ENCODE measurements at regions not wholly inside any gene's neighbourhood (a gene's known extent, or its start where the extent isn't known, plus 50 kb on each side); places are given as distances from the start of the nearest gene placed in this dataset.
A peak's percentile ranks its signal among the peaks of the same experiment; 100 is the strongest.

DNA sequence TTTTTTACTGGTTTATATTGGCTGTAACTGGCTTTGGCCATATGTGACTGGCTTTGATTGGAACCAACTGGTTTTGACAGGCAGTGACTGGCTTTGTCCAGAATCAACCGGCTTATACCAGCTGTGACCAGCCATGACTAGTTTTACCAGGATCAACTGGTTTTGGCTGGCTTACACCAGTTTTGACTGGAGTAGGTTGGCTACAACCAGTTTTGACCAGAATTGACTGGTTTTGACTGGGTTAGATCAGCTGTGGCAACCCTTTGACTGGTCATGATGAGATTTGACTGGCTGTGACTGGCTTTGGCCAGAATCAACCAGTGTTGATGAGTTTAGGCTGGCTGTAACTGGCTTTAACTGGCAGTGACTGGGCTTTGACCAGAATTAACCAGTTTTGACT lies 169.2 kb upstream of the AMOT start:
- ChIA-PET CTCF (interaction anchor here (0.5 kb wide), 1 partner anchor 8 kb away, joined by 4 read pairs; no protein-coding TSS in a partner anchor), POLR2A (no interaction called here)
- Mint-ChIP-seq H3K4me1 (no peaks in the 10 kb centered on the region), H3K36me3 (no peaks in the 10 kb centered on the region), H3K4me3 (no peak overlapping the region), H3K9me3 (peaks cover 0 to 3% (median 0%) of the 10 kb centered on the region in 11 donors), H3K27ac (no peak overlapping the region), H3K27me3 (no peaks in the 10 kb centered on the region)
- H3K27me3 ChIP-seq (ENCODE audit: control insufficient read depth in 2 of 2, insufficient read depth in 2 of 2, low read length in 2 of 2): no peaks in the 10 kb centered on the region
- intact Hi-C loops (cut with micrococcal nuclease): no loop called here
- no peak overlapping the region for H3K27ac ChIP-seq (ENCODE audit: low read depth, low read length)
- no peaks in the 10 kb centered on the region for H3K36me3 ChIP-seq (ENCODE audit: control insufficient read depth in 2 of 3, insufficient read depth in 3 of 3, low read length in 3 of 3)
- H3K4me1 ChIP-seq (ENCODE audit: control insufficient read depth in 2 of 2, insufficient read depth in 2 of 2, low read length in 2 of 2): no peaks in the 10 kb centered on the region
- H3K4me3 ChIP-seq (ENCODE audit: low read length): no peak overlapping the region
- H3K9me3 ChIP-seq (ENCODE audit: control insufficient read depth in 2 of 3, low read length in 3 of 3): no peaks in the 10 kb centered on the region
- ATAC-seq (no peak), DNase-seq (peak in 1 of 9 donors; percentile 1)

- CTCF ChIA-PET: no interaction called here
- POLR2A ChIA-PET: no interaction called here
- H3K36me3 Mint-ChIP-seq: no peaks in the 10 kb centered on the region
- ATAC-seq (no peak), DNase-seq (peak in 1 of 9 donors; percentile 3)
- H3K4me1 Mint-ChIP-seq: no peaks in the 10 kb centered on the region
- no peak overlapping the region for H3K4me3 Mint-ChIP-seq
- peaks cover 0 to 3% (median 0%) of the 10 kb centered on the region in 11 donors for H3K9me3 Mint-ChIP-seq
- no peaks in the 10 kb centered on the region for H3K27me3 Mint-ChIP-seq
- H3K27ac ChIP-seq (ENCODE audit: low read depth, low read length): no peak overlapping the region
- intact Hi-C loops (cut with micrococcal nuclease): no loop called here
- no peak overlapping the region for H3K4me3 ChIP-seq (ENCODE audit: low read length)
- H3K4me1 ChIP-seq (ENCODE audit: control insufficient read depth in 2 of 2, insufficient read depth in 2 of 2, low read length in 2 of 2): no peaks in the 10 kb centered on the region
- no peaks in the 10 kb centered on the region for H3K27me3 ChIP-seq (ENCODE audit: control insufficient read depth in 2 of 2, insufficient read depth in 2 of 2, low read length in 2 of 2)
- no peaks in the 10 kb centered on the region for H3K9me3 ChIP-seq (ENCODE audit: control insufficient read depth in 2 of 3, low read length in 3 of 3)
- no peak overlapping the region for H3K27ac Mint-ChIP-seq
- no peaks in the 10 kb centered on the region for H3K36me3 ChIP-seq (ENCODE audit: control insufficient read depth in 2 of 3, insufficient read depth in 3 of 3, low read length in 3 of 3)
Observed at GRCh38 chrX:113009029-113009428, 168.4 kb upstream of the AMOT start.

GRCh38 chrX:113001836-113002235 lies 161.2 kb upstream of the AMOT start:
- Mint-ChIP-seq H3K27me3 (peaks cover 0 to 4% (median 0%) of the 10 kb centered on the region in 5 donors), H3K4me1 (no peaks in the 10 kb centered on the region), H3K4me3 (no peak overlapping the region), H3K36me3 (no peaks in the 10 kb centered on the region), H3K9me3 (peaks cover 0 to 2% (median 0%) of the 10 kb centered on the region in 11 donors), H3K27ac (no peak overlapping the region)
- H3K9me3 ChIP-seq (ENCODE audit: control insufficient read depth in 2 of 3, low read length in 3 of 3): no peaks in the 10 kb centered on the region
- ATAC-seq: no peak
- ChIA-PET POLR2A (no interaction called here), CTCF (interaction anchor here (0.7 kb wide), 1 partner anchor 8 kb away, joined by 4 read pairs; no protein-coding TSS in a partner anchor)
- H3K27ac ChIP-seq (ENCODE audit: low read depth, low read length): no peak overlapping the region
- no peaks in the 10 kb centered on the region for H3K36me3 ChIP-seq (ENCODE audit: control insufficient read depth in 2 of 3, insufficient read depth in 3 of 3, low read length in 3 of 3)
- H3K4me1 ChIP-seq (ENCODE audit: control insufficient read depth in 2 of 2, insufficient read depth in 2 of 2, low read length in 2 of 2): no peaks in the 10 kb centered on the region
- intact Hi-C loops (cut with micrococcal nuclease): no loop called here
- H3K4me3 ChIP-seq (ENCODE audit: low read length): no peak overlapping the region
- no peaks in the 10 kb centered on the region for H3K27me3 ChIP-seq (ENCODE audit: control insufficient read depth in 2 of 2, insufficient read depth in 2 of 2, low read length in 2 of 2)
- no peak for DNase-seq

DNA sequence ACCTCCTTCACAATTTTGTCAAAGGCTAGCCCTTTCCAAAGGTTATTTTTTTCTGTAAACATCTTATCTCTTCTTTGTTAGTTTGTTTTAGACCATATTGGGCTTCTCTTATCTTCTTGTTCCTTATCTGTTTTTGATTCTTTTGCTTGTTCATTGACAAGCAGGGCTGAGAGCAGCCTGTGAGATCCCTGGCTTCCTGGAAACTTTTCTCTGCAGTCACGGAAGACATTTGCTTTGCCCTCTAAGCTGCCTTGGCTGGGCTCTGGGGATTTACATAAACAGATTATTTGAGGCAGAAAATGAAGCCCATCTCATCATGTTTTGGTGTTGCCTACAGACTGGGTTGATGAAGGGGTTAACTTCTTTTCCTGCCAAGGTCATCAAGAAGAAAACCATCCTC lies 157.4 kb upstream of the AMOT start:
- Mint-ChIP-seq H3K27ac (no peak overlapping the region), H3K27me3 (peaks cover 0 to 4% (median 0%) of the 10 kb centered on the region in 5 donors), H3K4me3 (no peak overlapping the region), H3K4me1 (no peaks in the 10 kb centered on the region), H3K9me3 (peaks cover 0 to 2% (median 0%) of the 10 kb centered on the region in 11 donors), H3K36me3 (no peaks in the 10 kb centered on the region)
- ATAC-seq (no peak), DNase-seq (no peak)
- Histone ChIP-seq H3K27ac (ENCODE audit: low read depth, low read length) (no peak overlapping the region), H3K9me3 (ENCODE audit: control insufficient read depth in 2 of 3, low read length in 3 of 3) (no peaks in the 10 kb centered on the region), H3K4me3 (ENCODE audit: low read length) (no peak overlapping the region), H3K36me3 (ENCODE audit: control insufficient read depth in 2 of 3, insufficient read depth in 3 of 3, low read length in 3 of 3) (no peaks in the 10 kb centered on the region), H3K4me1 (ENCODE audit: control insufficient read depth in 2 of 2, insufficient read depth in 2 of 2, low read length in 2 of 2) (no peaks in the 10 kb centered on the region), H3K27me3 (ENCODE audit: control insufficient read depth in 2 of 2, insufficient read depth in 2 of 2, low read length in 2 of 2) (no peaks in the 10 kb centered on the region)
- intact Hi-C loops (cut with micrococcal nuclease): no loop called here
- POLR2A ChIA-PET: no interaction called here
- CTCF ChIA-PET: no interaction called here

- ATAC-seq: no peak
- Histone ChIP-seq H3K36me3 (ENCODE audit: control insufficient read depth in 2 of 3, insufficient read depth in 3 of 3, low read length in 3 of 3) (no peaks in the 10 kb centered on the region), H3K27me3 (ENCODE audit: control insufficient read depth in 2 of 2, insufficient read depth in 2 of 2, low read length in 2 of 2) (no peaks in the 10 kb centered on the region), H3K27ac (ENCODE audit: low read depth, low read length) (no peak overlapping the region), H3K4me3 (ENCODE audit: low read length) (no peak overlapping the region), H3K4me1 (ENCODE audit: control insufficient read depth in 2 of 2, insufficient read depth in 2 of 2, low read length in 2 of 2) (no peaks in the 10 kb centered on the region), H3K9me3 (ENCODE audit: control insufficient read depth in 2 of 3, low read length in 3 of 3) (no peaks in the 10 kb centered on the region)
- intact Hi-C loops (cut with micrococcal nuclease): no loop called here
- ChIA-PET CTCF (no interaction called here), POLR2A (no interaction called here)
- no peak for DNase-seq
- Mint-ChIP-seq H3K27ac (no peak overlapping the region), H3K4me3 (no peak overlapping the region), H3K27me3 (no peaks in the 10 kb centered on the region), H3K9me3 (peaks cover 0 to 2% (median 0%) of the 10 kb centered on the region in 11 donors), H3K4me1 (no peaks in the 10 kb centered on the region), H3K36me3 (no peaks in the 10 kb centered on the region)
Observed at GRCh38 chrX:112991801-112992200, 151.2 kb upstream of the AMOT start.

DNA sequence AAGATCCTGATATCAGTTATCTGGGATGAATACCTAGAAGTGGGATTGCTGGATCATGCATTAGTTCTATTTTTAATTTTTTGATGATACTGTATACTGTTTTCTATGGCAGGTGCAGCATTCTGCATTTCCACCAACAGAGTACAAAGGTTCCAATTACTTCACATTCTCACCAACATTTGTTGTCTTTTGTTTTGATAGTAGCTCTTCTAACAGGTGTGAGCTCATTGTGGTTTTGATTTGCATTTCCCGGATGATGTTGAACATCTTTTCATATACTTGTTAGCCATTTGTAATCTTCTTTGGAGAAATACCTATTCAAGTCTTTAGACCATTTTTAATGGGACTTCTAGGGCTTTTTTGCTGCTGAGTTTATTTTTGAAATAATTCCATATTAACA lies 139.2 kb upstream of the AMOT start:
- intact Hi-C loops (cut with micrococcal nuclease): no loop called here

DNA sequence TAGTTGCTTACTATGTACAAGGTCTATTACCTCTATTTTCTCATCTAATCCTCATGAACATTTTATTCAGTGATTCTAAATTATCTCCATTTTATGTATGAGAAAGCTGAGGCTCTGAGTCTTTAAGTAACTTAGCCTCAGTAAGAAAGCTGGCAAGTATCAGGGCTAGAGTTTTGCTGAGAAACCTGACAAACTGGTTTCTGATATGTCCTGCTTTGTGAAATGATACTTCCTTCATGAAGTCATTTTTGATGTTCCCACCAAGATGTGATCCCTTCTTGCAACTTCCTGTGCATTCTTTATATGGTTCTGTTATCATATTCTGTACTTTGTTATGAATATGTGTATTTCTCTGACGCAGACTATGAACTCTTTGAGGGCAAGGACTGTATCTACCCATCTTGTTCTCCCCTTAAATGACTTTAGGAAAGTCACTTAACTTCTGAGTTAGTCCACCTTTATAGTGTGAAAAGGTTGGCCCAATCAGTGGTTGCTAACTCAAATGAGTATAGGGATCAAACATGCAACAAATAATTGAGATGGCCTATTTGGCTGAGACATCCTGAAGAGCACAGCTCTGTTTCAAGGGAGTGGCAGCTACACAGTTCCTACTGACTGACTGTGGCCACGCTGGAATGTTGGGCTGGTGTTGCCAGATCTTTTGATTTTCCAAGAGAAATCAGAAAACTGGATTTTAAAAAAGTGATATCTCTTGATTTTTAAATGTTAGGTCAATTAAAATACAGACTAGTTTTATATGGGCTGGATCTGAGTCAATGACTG lies 127.9 kb upstream of the AMOT start:
- Mint-ChIP-seq H3K27ac (no peak overlapping the region), H3K4me3 (no peak overlapping the region), H3K36me3 (no peaks in the 10 kb centered on the region), H3K9me3 (peaks cover 0 to 2% (median 0%) of the 10 kb centered on the region in 11 donors), H3K4me1 (no peaks in the 10 kb centered on the region), H3K27me3 (no peaks in the 10 kb centered on the region)
- POLR2A ChIA-PET: no interaction called here
- DNase-seq: no peak
- no peak for ATAC-seq
- H3K36me3 ChIP-seq (ENCODE audit: control insufficient read depth in 2 of 3, insufficient read depth in 3 of 3, low read length in 3 of 3): no peaks in the 10 kb centered on the region
- no peaks in the 10 kb centered on the region for H3K27me3 ChIP-seq (ENCODE audit: control insufficient read depth in 2 of 2, insufficient read depth in 2 of 2, low read length in 2 of 2)
- CTCF ChIA-PET: no interaction called here
- no peaks in the 10 kb centered on the region for H3K4me1 ChIP-seq (ENCODE audit: control insufficient read depth in 2 of 2, insufficient read depth in 2 of 2, low read length in 2 of 2)
- H3K27ac ChIP-seq (ENCODE audit: low read depth, low read length): no peak overlapping the region
- H3K9me3 ChIP-seq (ENCODE audit: control insufficient read depth in 2 of 3, low read length in 3 of 3): no peaks in the 10 kb centered on the region
- H3K4me3 ChIP-seq (ENCODE audit: low read length): no peak overlapping the region
- intact Hi-C loops (cut with micrococcal nuclease): no loop called here

More for the DNA sequence above, 139.2 kb upstream of the AMOT start:
- no peaks in the 10 kb centered on the region for H3K4me1 Mint-ChIP-seq
- peaks cover 0 to 4% (median 0%) of the 10 kb centered on the region in 5 donors for H3K27me3 Mint-ChIP-seq
- Histone ChIP-seq H3K9me3 (ENCODE audit: control insufficient read depth in 2 of 3, low read length in 3 of 3) (no peaks in the 10 kb centered on the region), H3K36me3 (ENCODE audit: control insufficient read depth in 2 of 3, insufficient read depth in 3 of 3, low read length in 3 of 3) (no peaks in the 10 kb centered on the region), H3K27me3 (ENCODE audit: control insufficient read depth in 2 of 2, insufficient read depth in 2 of 2, low read length in 2 of 2) (no peaks in the 10 kb centered on the region), H3K4me3 (ENCODE audit: low read length) (no peak overlapping the region), H3K4me1 (ENCODE audit: control insufficient read depth in 2 of 2, insufficient read depth in 2 of 2, low read length in 2 of 2) (no peaks in the 10 kb centered on the region), H3K27ac (ENCODE audit: low read depth, low read length) (no peak overlapping the region)
- POLR2A ChIA-PET: no interaction called here
- no peak overlapping the region for H3K27ac Mint-ChIP-seq
- no peak for ATAC-seq
- CTCF ChIA-PET: no interaction called here
- no peak overlapping the region for H3K4me3 Mint-ChIP-seq
- H3K9me3 Mint-ChIP-seq: peaks cover 0 to 5% (median 0%) of the 10 kb centered on the region in 11 donors
- H3K36me3 Mint-ChIP-seq: no peaks in the 10 kb centered on the region
- no peak for DNase-seq
